ENCODE measurements at regions not wholly inside any gene's neighbourhood (a gene's known extent, or its start where the extent isn't known, plus 50 kb on each side); places are given as distances from the start of the nearest gene placed in this dataset.

DNA sequence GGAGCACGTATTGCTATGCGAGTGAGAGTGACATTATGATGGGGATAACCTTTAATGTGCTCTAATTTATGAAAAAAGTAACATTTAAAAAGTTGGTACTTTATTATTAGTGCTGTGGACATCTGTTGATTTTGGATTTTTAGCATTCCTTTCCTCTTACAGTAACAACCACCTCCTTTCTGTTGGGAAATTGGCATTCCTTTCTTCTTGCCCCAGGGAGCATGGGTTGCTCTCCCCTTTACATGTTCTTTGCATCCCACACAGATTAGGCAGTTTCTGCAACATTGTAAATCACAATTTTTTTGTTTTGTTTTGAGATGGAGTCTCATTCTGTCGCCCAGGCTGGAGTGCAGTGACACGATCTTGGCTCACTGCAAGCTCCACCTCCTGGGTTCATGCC lies 300.2 kb downstream of the LPIN1 start:
- TF ChIP-seq, protein P1, sequence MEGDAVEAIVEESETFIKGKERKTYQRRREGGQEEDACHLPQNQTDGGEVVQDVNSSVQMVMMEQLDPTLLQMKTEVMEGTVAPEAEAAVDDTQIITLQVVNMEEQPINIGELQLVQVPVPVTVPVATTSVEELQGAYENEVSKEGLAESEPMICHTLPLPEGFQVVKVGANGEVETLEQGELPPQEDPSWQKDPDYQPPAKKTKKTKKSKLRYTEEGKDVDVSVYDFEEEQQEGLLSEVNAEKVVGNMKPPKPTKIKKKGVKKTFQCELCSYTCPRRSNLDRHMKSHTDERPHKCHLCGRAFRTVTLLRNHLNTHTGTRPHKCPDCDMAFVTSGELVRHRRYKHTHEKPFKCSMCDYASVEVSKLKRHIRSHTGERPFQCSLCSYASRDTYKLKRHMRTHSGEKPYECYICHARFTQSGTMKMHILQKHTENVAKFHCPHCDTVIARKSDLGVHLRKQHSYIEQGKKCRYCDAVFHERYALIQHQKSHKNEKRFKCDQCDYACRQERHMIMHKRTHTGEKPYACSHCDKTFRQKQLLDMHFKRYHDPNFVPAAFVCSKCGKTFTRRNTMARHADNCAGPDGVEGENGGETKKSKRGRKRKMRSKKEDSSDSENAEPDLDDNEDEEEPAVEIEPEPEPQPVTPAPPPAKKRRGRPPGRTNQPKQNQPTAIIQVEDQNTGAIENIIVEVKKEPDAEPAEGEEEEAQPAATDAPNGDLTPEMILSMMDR (IDR thresholded peaks at IDR 0.05), result no peak
- no peak for TF ChIP-seq PHF8 (IDR thresholded peaks at IDR 0.05; ENCODE audit: borderline replicate concordance, low read depth)
- no peak for TF ChIP-seq SMC3 (IDR thresholded peaks at IDR 0.05)
- no peak for TF ChIP-seq ZNF302 (CRISPR knock-in tag; IDR thresholded peaks at IDR 0.05)
- no peak for TF ChIP-seq JUNB (IDR thresholded peaks at IDR 0.05)

All from A549 (cell line).